ENCODE measurements at regions not wholly inside any gene's neighbourhood (a gene's known extent, or its start where the extent isn't known, plus 50 kb on each side); places are given as distances from the start of the nearest gene placed in this dataset.

GRCh38 chr10:130254243-130254642, 118.1 kb downstream of the GLRX3 start:
- WGBS, 3 donors: 36 to 49% (median 42%) methylated on average over 13 of the region's 13 CpGs
- Histone ChIP-seq H3K4me3 (no peak overlapping the region), H3K9me3 (no peaks in the 10 kb centered on the region), H3K27ac (no peak overlapping the region), H3K27me3 (no peaks in the 10 kb centered on the region), H3K36me3 (no peaks in the 10 kb centered on the region), H3K4me1 (ENCODE audit: insufficient read depth) (no peaks in the 10 kb centered on the region)
- intact Hi-C loops (cut with DNase I): no loop called here
- no peak for TF ChIP-seq POLR2A (IDR thresholded peaks at IDR 0.05)
- no peak for TF ChIP-seq EP300 (IDR thresholded peaks at IDR 0.05)
- TF ChIP-seq, protein P1, sequence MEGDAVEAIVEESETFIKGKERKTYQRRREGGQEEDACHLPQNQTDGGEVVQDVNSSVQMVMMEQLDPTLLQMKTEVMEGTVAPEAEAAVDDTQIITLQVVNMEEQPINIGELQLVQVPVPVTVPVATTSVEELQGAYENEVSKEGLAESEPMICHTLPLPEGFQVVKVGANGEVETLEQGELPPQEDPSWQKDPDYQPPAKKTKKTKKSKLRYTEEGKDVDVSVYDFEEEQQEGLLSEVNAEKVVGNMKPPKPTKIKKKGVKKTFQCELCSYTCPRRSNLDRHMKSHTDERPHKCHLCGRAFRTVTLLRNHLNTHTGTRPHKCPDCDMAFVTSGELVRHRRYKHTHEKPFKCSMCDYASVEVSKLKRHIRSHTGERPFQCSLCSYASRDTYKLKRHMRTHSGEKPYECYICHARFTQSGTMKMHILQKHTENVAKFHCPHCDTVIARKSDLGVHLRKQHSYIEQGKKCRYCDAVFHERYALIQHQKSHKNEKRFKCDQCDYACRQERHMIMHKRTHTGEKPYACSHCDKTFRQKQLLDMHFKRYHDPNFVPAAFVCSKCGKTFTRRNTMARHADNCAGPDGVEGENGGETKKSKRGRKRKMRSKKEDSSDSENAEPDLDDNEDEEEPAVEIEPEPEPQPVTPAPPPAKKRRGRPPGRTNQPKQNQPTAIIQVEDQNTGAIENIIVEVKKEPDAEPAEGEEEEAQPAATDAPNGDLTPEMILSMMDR (IDR thresholded peaks at IDR 0.05): no peak
- no peak for DNase-seq

DNA sequence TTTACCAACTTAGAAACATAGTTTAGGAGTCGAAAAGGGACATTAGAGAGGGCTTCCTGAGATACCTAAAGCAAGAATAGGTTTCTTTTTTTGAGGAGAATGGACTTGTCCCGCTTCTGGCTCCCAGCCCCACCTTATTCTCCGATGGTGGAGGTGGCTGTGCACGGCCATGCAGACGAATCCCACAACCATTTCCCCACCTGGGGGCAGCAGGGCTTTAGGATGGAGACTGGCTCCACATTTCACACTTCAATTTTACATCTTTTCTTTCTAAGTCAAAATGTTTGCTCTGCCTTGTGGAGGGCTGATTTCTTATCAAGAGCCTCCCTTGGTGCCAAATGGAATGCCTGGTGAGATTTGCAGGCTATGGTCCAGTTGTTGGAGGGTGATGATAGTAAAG, 118.5 kb downstream of the GLRX3 start:
- Histone ChIP-seq H3K36me3 (no peaks in the 10 kb centered on the region), H3K9me3 (no peaks in the 10 kb centered on the region), H3K27ac (no peak overlapping the region), H3K27me3 (no peaks in the 10 kb centered on the region), H3K4me3 (no peak overlapping the region), H3K4me1 (ENCODE audit: insufficient read depth) (no peaks in the 10 kb centered on the region)
- TF ChIP-seq, protein P1 (IDR thresholded peaks at IDR 0.05): no peak
- TF ChIP-seq EP300 (IDR thresholded peaks at IDR 0.05) (no peak), POLR2A (IDR thresholded peaks at IDR 0.05) (no peak)
- no peak for DNase-seq
- intact Hi-C loops (cut with DNase I): no loop called here
- 47 to 63% (median 60%) methylated on average over 5 of the region's 5 CpGs for WGBS, 3 donors

GRCh38 chr10:130255777-130256176, 119.6 kb downstream of the GLRX3 start:
- intact Hi-C loops (cut with DNase I): no loop called here
- Histone ChIP-seq H3K9me3 (no peaks in the 10 kb centered on the region), H3K36me3 (no peaks in the 10 kb centered on the region), H3K27me3 (no peaks in the 10 kb centered on the region), H3K4me3 (no peak overlapping the region), H3K27ac (no peak overlapping the region), H3K4me1 (ENCODE audit: insufficient read depth) (no peaks in the 10 kb centered on the region)
- no peak for TF ChIP-seq POLR2A (IDR thresholded peaks at IDR 0.05)
- no peak for TF ChIP-seq EP300 (IDR thresholded peaks at IDR 0.05)
- TF ChIP-seq, protein P1 (IDR thresholded peaks at IDR 0.05): no peak
- WGBS, 3 donors: 75 to 85% (median 80%) methylated on average over 5 of the region's 5 CpGs
- DNase-seq: no peak

- intact Hi-C loops (cut with DNase I): no loop called here
- no peaks in the 10 kb centered on the region for H3K4me1 ChIP-seq (ENCODE audit: insufficient read depth)
- no peaks in the 10 kb centered on the region for H3K27me3 ChIP-seq
- TF ChIP-seq EP300 (IDR thresholded peaks at IDR 0.05): no peak
- TF ChIP-seq, protein P1 (IDR thresholded peaks at IDR 0.05): no peak
- no peak for TF ChIP-seq POLR2A (IDR thresholded peaks at IDR 0.05)
- DNase-seq: no peak
- H3K36me3 ChIP-seq: no peaks in the 10 kb centered on the region
- H3K27ac ChIP-seq: no peak overlapping the region
- H3K9me3 ChIP-seq: no peaks in the 10 kb centered on the region
- no peak overlapping the region for H3K4me3 ChIP-seq
- WGBS, 3 donors: 85 to 89% (median 87%) methylated on average over 7 of the region's 7 CpGs
These were observed 121.7 kb downstream of the GLRX3 start for GRCh38 chr10:130257897-130258296.

DNA sequence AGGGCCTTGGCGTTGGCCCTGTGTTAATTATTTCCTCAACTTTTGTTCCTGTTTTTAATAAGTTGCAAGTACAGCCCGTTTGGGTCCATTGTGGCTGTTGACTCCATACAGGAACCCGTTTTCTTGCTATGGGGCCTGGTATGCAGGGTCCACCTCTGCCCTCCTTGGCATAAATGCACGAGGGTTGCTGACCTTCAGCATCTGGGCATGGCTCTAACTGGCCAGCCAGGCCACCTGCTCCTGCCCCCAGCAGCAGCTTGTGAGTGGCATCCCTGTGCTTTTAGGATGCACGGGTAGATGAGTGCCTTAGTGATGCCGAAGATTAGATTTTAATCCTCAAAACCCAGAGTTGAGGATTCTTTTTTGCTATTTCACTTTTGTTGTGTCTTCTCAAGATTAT, 123.2 kb downstream of the GLRX3 start:
- no peak for DNase-seq
- 63 to 75% (median 65%) methylated on average over 6 of the region's 6 CpGs for WGBS, 3 donors
- TF ChIP-seq EP300 (IDR thresholded peaks at IDR 0.05) (no peak), POLR2A (IDR thresholded peaks at IDR 0.05) (no peak)
- TF ChIP-seq, protein P1 (IDR thresholded peaks at IDR 0.05): no peak

More for the DNA sequence above, 123.2 kb downstream of the GLRX3 start:
- no peaks in the 10 kb centered on the region for H3K36me3 ChIP-seq
- H3K9me3 ChIP-seq: no peaks in the 10 kb centered on the region
- H3K4me1 ChIP-seq (ENCODE audit: insufficient read depth): no peaks in the 10 kb centered on the region
- no peaks in the 10 kb centered on the region for H3K27me3 ChIP-seq
- intact Hi-C loops (cut with DNase I): no loop called here
- no peak overlapping the region for H3K4me3 ChIP-seq
- H3K27ac ChIP-seq: no peak overlapping the region

Measured in ovary (tissue), 7 donors.